Memory B cell (primary cell): ENCODE measurements at regions not wholly inside any gene's neighbourhood (a gene's known extent, or its start where the extent isn't known, plus 50 kb on each side); places are given as distances from the start of the nearest gene placed in this dataset.
A peak's percentile ranks its signal among the peaks of the same experiment; 100 is the strongest.

Experiments used
- ATAC-seq: fragments of 150-1000 bp; cut with Tn5 transposase; 2 replicates; pipeline ENCODE4 v1.10.0; 2021; ENCODE audit warnings: low read depth, mild to moderate bottlenecking, moderate library complexity
- DNase-seq, 2 donors: peaks; one replicate each; pipeline ENCODE4 v3.0.0; 2022; ENCODE audit warnings: low spot score in 2 of 2
- H3K27ac Mint-ChIP-seq: one replicate; pipeline ENCODE4 v1.8.0; 2022; ENCODE audit warnings: mild to moderate bottlenecking, moderate library complexity, mixed read lengths
- H3K27me3 Mint-ChIP-seq: one replicate; pipeline ENCODE4 v1.8.0; 2022; ENCODE audit warnings: mixed read lengths
- H3K36me3 Mint-ChIP-seq: one replicate; pipeline ENCODE4 v1.8.0; 2022; ENCODE audit warnings: mild to moderate bottlenecking, mixed read lengths
- H3K4me1 Mint-ChIP-seq: one replicate; pipeline ENCODE4 v1.8.0; 2022; ENCODE audit warnings: mixed read lengths
- H3K4me3 Mint-ChIP-seq: one replicate; pipeline ENCODE4 v1.8.0; 2022; ENCODE audit warnings: mild to moderate bottlenecking, moderate library complexity, mixed read lengths
- H3K9me3 Mint-ChIP-seq: one replicate; pipeline ENCODE4 v1.8.0; 2022; ENCODE audit warnings: mixed read lengths

DNA sequence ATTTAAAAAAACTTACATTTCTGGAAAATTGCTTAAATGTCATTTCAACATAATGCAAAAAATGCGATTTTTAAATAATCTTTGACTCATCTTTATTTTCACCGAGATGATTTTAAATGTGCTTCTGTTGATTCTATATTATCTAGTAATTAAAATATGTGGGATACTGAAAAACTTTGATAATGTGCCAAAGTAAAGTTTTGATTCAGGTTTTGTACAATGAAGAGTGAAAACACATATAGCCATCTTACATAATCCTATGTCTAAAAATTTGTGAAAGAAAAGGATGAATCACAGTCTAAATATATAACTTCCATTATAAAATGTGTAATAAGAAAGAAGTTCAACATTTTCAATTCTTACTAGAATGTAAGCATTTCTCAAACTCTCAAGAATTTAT lies 204.3 kb upstream of the ZC3H15 start:
- Mint-ChIP-seq H3K9me3 (no peaks in the 10 kb centered on the region), H3K27ac (no peak overlapping the region), H3K36me3 (no peaks in the 10 kb centered on the region), H3K4me1 (no peaks in the 10 kb centered on the region), H3K27me3 (no peaks in the 10 kb centered on the region), H3K4me3 (no peak overlapping the region)
- no peak for DNase-seq
- ATAC-seq = no peak

DNA sequence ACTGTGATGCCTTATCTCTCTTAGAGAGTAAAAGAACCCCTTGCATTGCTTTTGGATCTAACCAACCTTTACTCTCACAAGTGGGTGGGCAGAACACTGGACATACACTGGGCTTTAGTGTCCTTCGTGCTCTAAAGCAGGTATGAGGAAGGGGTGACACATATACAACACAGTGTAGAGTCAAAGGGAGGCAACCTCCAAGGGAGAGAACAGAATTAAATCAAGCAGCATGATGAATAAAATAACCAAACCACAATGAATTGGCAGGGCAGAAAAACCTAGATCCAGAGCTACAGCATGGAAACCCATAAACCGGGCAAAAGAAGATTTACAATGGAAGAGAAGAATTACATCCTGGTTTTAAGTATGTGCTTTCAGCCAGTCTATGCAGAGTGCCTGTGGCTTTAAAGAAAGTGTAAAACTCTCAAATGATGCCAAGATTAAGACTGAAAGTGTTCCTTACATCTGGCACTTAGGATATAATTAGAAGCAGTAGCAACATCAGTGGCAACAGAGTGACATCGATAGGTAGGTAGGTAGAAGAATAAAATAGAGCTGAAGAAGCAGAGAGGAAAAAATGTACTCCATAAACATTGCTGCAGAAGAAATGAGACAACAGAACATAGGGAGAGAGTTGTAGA lies 191.7 kb upstream of the ZC3H15 start:
- no peak overlapping the region for H3K27ac Mint-ChIP-seq
- H3K27me3 Mint-ChIP-seq = no peaks in the 10 kb centered on the region
- H3K4me3 Mint-ChIP-seq = no peak overlapping the region
- H3K9me3 Mint-ChIP-seq = peaks cover 2% of the 10 kb centered on the region
- no peak for ATAC-seq
- DNase-seq = no peak
- peaks cover 10% of the 10 kb centered on the region for H3K36me3 Mint-ChIP-seq
- no peaks in the 10 kb centered on the region for H3K4me1 Mint-ChIP-seq

DNA sequence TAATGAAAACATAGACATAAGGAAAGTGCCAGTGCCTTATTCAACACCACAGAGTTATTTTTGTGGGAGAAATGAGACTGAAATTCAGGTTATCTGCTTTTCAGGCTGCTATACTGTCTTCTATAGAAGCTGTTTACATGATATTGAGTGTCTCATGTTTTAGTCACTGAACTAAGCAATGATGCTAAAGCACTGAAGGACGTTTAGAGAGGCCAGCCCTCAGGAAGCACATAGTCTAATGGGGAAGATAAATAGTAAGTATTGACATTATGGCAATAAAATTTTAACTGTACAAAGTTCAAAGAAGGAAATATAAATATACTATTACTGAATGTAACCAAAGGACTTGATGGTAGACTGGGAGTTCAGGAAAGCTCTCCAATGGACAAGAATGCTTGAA lies 186.4 kb upstream of the ZC3H15 start:
- H3K4me3 Mint-ChIP-seq = no peak overlapping the region
- H3K36me3 Mint-ChIP-seq = peaks cover 14% of the 10 kb centered on the region
- DNase-seq (no peak), ATAC-seq (no peak)
- no peaks in the 10 kb centered on the region for H3K27me3 Mint-ChIP-seq
- H3K9me3 Mint-ChIP-seq = peaks cover 2% of the 10 kb centered on the region
- H3K4me1 Mint-ChIP-seq = no peaks in the 10 kb centered on the region
- no peak overlapping the region for H3K27ac Mint-ChIP-seq

DNA sequence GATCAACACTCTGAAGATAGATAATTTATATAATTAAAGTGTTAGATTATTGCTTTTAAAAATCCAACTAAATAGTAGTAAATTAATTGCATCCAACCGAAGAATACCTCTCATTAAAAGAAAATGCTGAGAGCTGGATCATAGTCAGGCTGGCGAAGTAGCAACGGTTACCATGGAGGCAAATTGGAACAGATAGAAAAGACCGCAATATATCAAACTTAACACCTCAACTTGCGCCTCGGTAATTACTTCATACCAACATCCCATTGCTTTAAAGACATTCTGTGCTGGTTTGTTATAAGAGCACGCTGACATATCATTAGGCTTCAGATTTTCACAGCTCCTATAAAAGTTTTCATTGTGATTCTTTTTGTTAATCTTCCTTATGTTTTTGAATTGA lies 183.8 kb upstream of the ZC3H15 start:
- Mint-ChIP-seq H3K27ac (no peak overlapping the region), H3K9me3 (peaks cover 2% of the 10 kb centered on the region), H3K4me1 (no peaks in the 10 kb centered on the region), H3K27me3 (no peaks in the 10 kb centered on the region), H3K4me3 (no peak overlapping the region), H3K36me3 (peaks cover 14% of the 10 kb centered on the region)
- ATAC-seq = no peak
- DNase-seq = no peak

DNA sequence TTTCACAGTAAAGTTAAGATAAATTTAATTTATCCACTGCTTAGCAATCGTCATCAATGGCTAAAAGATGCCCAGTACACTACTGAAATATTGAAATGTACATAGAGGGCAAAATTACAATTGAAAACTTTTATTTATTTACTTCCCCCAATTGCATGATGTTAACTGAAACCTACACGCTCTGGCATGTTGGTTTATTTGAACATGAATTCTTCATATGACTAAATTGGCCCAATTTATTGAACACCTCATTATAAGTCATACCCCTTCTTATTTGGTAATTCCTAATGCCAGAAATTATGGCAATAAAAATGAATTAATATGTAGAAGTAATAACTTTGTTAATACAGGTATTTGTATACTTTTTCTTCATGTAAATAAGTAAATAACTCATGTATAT lies 183.0 kb upstream of the ZC3H15 start:
- Mint-ChIP-seq H3K27ac (no peak overlapping the region), H3K9me3 (peaks cover 2% of the 10 kb centered on the region), H3K4me1 (no peaks in the 10 kb centered on the region), H3K4me3 (no peak overlapping the region), H3K36me3 (peaks cover 18% of the 10 kb centered on the region), H3K27me3 (no peaks in the 10 kb centered on the region)
- ATAC-seq (no peak), DNase-seq (no peak)

DNA sequence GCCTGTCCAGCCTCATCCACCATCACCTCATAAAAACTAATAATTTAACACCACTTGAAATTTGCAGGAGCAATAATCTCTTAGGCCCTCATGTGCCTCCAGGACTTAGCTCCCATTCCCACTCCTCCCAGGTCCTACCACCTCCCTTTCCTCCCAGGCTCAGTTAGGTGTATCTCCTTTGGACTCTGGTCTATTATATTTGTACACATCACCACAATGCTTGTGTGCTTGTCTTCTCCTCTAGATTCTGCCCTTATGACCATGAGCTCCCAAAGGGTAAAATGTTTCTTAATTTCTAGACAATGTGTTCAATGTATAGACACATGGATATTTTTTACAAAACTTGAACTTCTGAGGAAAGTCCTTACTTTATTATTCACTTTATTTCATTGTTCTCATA lies 182.0 kb upstream of the ZC3H15 start:
- ATAC-seq = no peak
- H3K9me3 Mint-ChIP-seq = no peaks in the 10 kb centered on the region

DNA sequence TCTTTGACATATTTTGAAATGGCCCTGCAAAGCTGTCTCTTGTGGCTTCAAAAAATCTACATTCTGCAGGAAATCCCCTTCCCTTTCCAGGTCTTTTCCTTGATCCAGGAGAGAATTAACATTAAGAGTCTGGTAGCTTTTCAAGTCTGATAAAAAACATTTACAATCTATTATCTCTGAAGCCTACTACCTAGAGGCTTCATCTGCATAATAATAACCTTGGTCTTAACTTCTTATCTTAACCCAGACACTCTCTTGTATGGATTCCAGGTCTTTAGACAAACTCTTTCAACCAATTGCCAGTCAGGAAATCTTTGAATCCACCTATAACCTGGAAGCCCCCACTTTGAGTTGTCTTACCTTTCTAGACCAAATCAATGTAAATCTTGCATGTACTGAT lies 179.3 kb upstream of the ZC3H15 start:
- Mint-ChIP-seq H3K36me3 (peaks cover 11% of the 10 kb centered on the region), H3K9me3 (no peaks in the 10 kb centered on the region), H3K4me1 (no peaks in the 10 kb centered on the region), H3K27ac (no peak overlapping the region), H3K27me3 (no peaks in the 10 kb centered on the region), H3K4me3 (no peak overlapping the region)
- DNase-seq (no peak), ATAC-seq (no peak)

More for the DNA sequence above, 182.0 kb upstream of the ZC3H15 start:
- H3K4me3 Mint-ChIP-seq = no peak overlapping the region
- peaks cover 11% of the 10 kb centered on the region for H3K36me3 Mint-ChIP-seq
- H3K4me1 Mint-ChIP-seq = no peaks in the 10 kb centered on the region
- no peak overlapping the region for H3K27ac Mint-ChIP-seq
- no peak for DNase-seq
- H3K27me3 Mint-ChIP-seq = no peaks in the 10 kb centered on the region

DNA sequence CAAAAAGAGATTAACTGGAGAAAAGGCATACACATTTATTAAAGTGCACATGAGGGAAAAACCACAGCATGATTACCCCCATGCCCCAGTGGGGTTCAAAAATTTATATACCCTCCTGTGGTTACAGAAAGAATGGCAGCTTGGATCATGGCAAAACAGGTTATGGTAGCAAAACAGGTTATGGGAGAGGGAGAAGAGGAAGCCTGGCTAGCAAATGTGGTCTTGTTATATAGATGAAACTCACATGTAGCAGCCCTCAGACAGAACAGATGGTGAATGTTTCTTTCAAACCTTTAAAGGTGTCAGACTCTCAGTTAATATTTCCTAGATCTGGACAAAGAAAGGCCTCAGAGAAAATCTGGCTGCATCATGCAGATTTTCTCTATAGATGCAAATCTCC lies 178.2 kb upstream of the ZC3H15 start:
- Mint-ChIP-seq H3K36me3 (peaks cover 15% of the 10 kb centered on the region), H3K27me3 (no peaks in the 10 kb centered on the region), H3K27ac (no peak overlapping the region), H3K4me1 (no peaks in the 10 kb centered on the region), H3K4me3 (no peak overlapping the region), H3K9me3 (peaks cover 1% of the 10 kb centered on the region)
- ATAC-seq (no peak), DNase-seq (no peak)

DNA sequence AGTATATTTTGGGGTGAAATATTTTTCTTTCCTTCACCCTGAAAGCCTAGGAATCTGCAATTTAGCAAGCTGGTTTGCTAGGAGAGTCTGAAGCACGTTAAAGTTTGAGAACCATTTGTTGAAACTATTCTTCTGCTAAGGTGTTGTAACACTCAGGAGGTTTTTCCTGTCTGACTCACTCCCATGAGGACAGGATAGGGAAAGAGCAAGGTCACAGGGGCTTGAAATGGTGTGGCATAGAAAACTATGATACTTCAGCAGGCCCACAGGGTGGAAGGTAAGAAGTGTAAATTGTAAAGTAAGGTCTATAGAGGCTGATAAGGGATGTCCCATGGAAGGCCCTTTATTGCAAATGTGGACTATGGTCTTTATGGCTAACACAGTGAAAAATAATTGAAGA lies 177.7 kb upstream of the ZC3H15 start:
- Mint-ChIP-seq H3K27ac (no peak overlapping the region), H3K4me1 (no peaks in the 10 kb centered on the region), H3K4me3 (no peak overlapping the region), H3K36me3 (peaks cover 15% of the 10 kb centered on the region), H3K27me3 (no peaks in the 10 kb centered on the region), H3K9me3 (peaks cover 1% of the 10 kb centered on the region)
- no peak for DNase-seq
- no peak for ATAC-seq

DNA sequence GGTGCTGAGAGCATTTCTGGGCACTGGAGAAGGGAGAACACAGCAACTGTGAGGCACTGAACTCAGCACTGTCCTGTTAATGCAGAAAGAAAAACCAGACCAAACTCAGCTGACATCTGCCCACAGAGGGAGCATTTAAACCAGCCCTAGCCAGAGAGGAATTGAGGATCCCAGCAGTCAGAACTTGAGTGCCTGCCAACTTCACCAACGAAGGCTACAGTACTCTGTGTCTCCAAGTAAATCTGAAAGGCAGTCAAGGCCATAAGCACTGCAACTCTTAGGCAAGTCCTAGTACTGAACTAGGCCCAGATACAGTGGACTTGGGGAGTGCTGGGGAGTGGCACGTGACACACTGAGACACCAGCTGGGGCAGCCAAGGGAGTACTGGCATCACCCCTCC lies 176.2 kb upstream of the ZC3H15 start:
- H3K27ac Mint-ChIP-seq = no peak overlapping the region
- DNase-seq (no peak), ATAC-seq (no peak)
- no peak overlapping the region for H3K4me3 Mint-ChIP-seq
- peaks cover 5% of the 10 kb centered on the region for H3K9me3 Mint-ChIP-seq
- H3K36me3 Mint-ChIP-seq = peaks cover 20% of the 10 kb centered on the region
- no peaks in the 10 kb centered on the region for H3K4me1 Mint-ChIP-seq
- H3K27me3 Mint-ChIP-seq = no peaks in the 10 kb centered on the region

DNA sequence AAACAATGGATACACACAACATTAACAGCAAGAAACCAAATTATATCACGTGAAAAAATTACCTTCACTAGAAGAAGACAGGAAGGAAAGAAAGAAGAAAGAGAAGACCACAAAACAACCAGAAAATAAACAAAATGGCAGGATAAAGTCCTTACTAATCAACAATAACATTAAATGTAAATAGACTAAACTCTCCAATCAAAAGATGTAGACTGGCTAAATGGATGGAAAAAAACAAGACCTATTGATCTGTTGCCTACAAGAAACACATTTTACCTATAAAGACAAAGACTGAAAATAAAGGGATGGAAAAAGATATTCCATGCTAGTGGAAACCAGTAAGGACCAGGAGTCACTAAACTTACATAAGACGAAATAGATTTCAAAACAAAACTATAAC lies 167.0 kb upstream of the ZC3H15 start:
- no peaks in the 10 kb centered on the region for H3K27me3 Mint-ChIP-seq
- peaks cover 30% of the 10 kb centered on the region for H3K36me3 Mint-ChIP-seq
- no peak overlapping the region for H3K27ac Mint-ChIP-seq
- H3K9me3 Mint-ChIP-seq = peaks cover 16% of the 10 kb centered on the region
- no peak overlapping the region for H3K4me3 Mint-ChIP-seq
- H3K4me1 Mint-ChIP-seq = no peaks in the 10 kb centered on the region
- no peak for ATAC-seq
- DNase-seq = no peak

DNA sequence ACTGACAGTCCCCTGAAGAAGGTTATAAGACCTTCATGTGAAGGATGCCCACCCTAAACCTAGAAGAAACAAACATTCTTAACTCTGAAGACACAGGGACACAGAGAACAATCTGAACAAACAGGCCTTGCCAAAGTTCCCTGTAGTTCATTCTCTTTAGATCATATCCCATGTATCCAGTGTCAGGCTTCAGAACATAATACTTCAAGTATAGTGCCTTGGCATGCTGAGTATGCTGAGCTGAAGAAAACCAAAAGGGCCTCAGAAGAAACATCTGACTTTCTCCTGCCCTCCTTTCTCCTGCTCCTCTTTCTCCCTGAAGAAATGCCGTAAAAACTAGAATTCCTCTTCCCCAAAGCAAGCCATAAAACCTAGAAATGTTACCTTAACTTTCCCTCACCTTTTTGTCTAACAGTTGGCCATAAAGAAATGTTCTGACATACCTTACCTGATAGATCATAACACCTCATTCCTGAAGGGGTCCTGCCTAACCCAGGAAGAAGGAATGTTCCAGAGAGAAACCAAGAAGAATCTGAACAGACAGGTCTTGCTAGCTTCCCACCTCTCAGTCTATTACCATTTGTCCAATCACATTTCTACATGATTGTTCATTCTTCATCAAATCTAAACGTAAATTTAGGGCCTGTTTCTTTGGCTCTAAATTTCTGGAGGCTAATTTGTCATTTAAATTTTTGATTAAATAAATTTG lies 160.1 kb upstream of the ZC3H15 start:
- peaks cover 4% of the 10 kb centered on the region for H3K4me1 Mint-ChIP-seq
- H3K27me3 Mint-ChIP-seq = no peaks in the 10 kb centered on the region
- peaks cover 7% of the 10 kb centered on the region for H3K9me3 Mint-ChIP-seq
- no peak overlapping the region for H3K4me3 Mint-ChIP-seq
- ATAC-seq = no peak
- peak overlapping the region; percentile 18 for H3K27ac Mint-ChIP-seq
- no peak for DNase-seq
- H3K36me3 Mint-ChIP-seq = peaks cover 11% of the 10 kb centered on the region

DNA sequence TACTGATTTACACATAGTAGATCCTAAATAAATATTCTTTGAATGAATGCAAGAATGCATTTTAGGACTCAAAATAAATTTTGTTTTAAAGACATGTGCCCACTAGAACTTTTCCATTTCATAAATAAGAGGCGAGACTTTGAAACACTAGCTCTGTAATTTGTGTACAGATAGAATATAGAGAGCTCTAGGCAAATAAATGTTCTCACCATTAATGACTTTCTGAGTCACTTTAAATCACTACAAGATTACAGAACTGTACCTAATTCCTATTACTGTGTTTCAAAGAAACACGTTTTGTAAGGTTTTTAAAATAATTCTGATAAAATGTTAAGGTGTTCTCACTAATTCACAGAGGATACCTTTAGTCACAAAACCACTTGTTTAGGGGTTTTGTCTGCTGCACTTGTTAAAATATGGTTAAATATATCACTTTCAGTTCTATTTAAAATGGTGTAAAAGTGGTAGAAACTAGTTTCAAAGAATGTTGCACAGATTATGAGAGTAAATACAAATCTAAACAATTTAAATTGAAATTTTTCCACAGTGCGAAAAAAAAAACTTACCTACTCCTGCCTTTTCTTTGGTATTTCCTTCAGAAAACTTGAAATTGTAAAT lies 158.7 kb upstream of the ZC3H15 start:
- H3K27ac Mint-ChIP-seq = no peak overlapping the region
- no peak for ATAC-seq
- no peak overlapping the region for H3K4me3 Mint-ChIP-seq
- H3K9me3 Mint-ChIP-seq = peaks cover 9% of the 10 kb centered on the region
- no peaks in the 10 kb centered on the region for H3K27me3 Mint-ChIP-seq
- DNase-seq = no peak
- H3K36me3 Mint-ChIP-seq = peaks cover 11% of the 10 kb centered on the region
- peaks cover 4% of the 10 kb centered on the region for H3K4me1 Mint-ChIP-seq

DNA sequence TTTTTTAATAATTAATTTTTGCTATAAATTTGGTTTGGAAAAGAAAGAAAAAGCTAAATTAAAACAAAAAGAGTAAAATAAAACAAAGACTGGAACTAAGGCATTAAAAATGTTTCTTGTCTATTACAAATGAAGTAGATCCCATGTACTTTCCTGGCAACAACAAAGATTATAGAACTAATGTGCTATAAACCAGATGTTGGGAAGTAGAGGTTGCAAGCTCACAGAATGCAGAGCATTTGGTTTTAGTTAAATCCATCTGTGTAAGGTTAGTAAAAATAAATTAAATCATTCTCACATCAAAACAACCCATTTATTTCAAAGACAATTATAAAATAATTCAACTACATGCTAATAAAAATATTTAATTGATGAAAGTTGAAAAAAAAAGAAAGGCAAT lies 157.2 kb upstream of the ZC3H15 start:
- no peaks in the 10 kb centered on the region for H3K27me3 Mint-ChIP-seq
- H3K9me3 Mint-ChIP-seq = peaks cover 5% of the 10 kb centered on the region
- no peak overlapping the region for H3K4me3 Mint-ChIP-seq
- DNase-seq (no peak), ATAC-seq (no peak)
- no peak overlapping the region for H3K27ac Mint-ChIP-seq
- H3K36me3 Mint-ChIP-seq = peaks cover 7% of the 10 kb centered on the region
- H3K4me1 Mint-ChIP-seq = peaks cover 4% of the 10 kb centered on the region

DNA sequence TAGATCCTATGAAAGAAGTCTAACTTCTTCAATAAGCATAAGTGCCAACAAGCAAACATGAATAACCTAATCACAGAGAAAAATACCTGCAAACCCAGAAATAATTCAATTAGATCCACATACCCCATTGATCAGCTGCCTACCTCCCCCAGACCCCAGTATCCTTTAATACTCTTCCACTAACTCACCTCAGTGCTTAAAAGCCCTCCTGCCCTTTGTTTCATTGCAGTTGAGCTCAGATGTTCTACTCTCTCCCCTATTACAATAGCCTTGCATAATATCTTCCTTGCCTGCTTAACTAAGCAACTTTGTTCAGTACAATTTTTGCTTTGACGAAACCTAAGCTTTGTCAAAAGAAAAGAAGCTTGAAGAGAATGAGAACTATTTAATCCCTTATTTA lies 156.0 kb upstream of the ZC3H15 start:
- ATAC-seq (no peak), DNase-seq (no peak)
- H3K9me3 Mint-ChIP-seq = peaks cover 9% of the 10 kb centered on the region
- H3K36me3 Mint-ChIP-seq = peaks cover 7% of the 10 kb centered on the region
- H3K27ac Mint-ChIP-seq = no peak overlapping the region
- no peaks in the 10 kb centered on the region for H3K27me3 Mint-ChIP-seq
- H3K4me1 Mint-ChIP-seq = peaks cover 4% of the 10 kb centered on the region
- H3K4me3 Mint-ChIP-seq = no peak overlapping the region
